Gastrocnemius medialis (tissue), 4 donors: ENCODE measurements at regions not wholly inside any gene's neighbourhood (a gene's known extent, or its start where the extent isn't known, plus 50 kb on each side); places are given as distances from the start of the nearest gene placed in this dataset.

Experiments used
- ATAC-seq, 2 donors: fragments of 150-250 bp; one replicate each; pipeline ENCODE4 v1.9.1; 2016
- DNase-seq, 2 donors: peaks; one replicate each; pipeline ENCODE4 v3.0.0-alpha.2; 2019
- H3K27ac ChIP-seq, 4 donors: fragments of 200-600 bp; sonication (generic); 1 replicate in 1 of 4; 2 replicates in 3 of 4; pipeline ENCODE4 v1.5.1; 2016 to 2018; ENCODE audit warnings: mild to moderate bottlenecking in 2 of 4, moderate library complexity in 1 of 4
- H3K27me3 ChIP-seq, 3 donors: fragments of 200-600 bp; sonication (generic) in 2 of 3; 1 replicate in 1 of 3; 2 replicates in 2 of 3; pipeline versions ENCODE4 v1.5.1 to v1.6.0; 2016 to 2019; ENCODE audit warnings: mild to moderate bottlenecking in 1 of 3, moderate library complexity in 1 of 3
- H3K36me3 ChIP-seq, 2 donors: fragments of 200-600 bp; sonication (generic) in 1 of 2; one replicate each; pipeline ENCODE4 v1.5.1; 2017 to 2018
- H3K4me1 ChIP-seq, 2 donors: fragments of 200-600 bp; sonication (generic) in 1 of 2; one replicate each; pipeline ENCODE4 v1.5.1; 2016 to 2017; ENCODE audit warnings: mild to moderate bottlenecking in 2 of 2
- H3K4me3 ChIP-seq, 4 donors: fragments of 200-600 bp; sonication (generic) in 3 of 4; 1 replicate in 1 of 4; 2 replicates in 3 of 4; pipeline ENCODE4 v1.5.1; 2016 to 2019; ENCODE audit warnings: mild to moderate bottlenecking in 2 of 4
- H3K9me3 ChIP-seq, 3 donors: fragments of 200-600 bp; sonication (generic) in 2 of 3; 1 replicate in 1 of 3; 2 replicates in 2 of 3; pipeline ENCODE4 v1.5.1; 2016 to 2019
- CTCF ChIP-seq, 5 experiments: fragments of 450-650 bp in 3 of 5; fragments of 200-600 bp in 2 of 5; sonication (generic) in 2 of 5; IDR thresholded peaks in 4 of 5; conservative IDR thresholded peaks in 1 of 5; 1 replicate in 4 of 5; 2 replicates in 1 of 5; pipeline ENCODE4 v1.5.1; 2016 to 2019; ENCODE audit warnings: antibody characterized with exemption in 5 of 5, mild to moderate bottlenecking in 3 of 5, moderate library complexity in 3 of 5
- POLR2A ChIP-seq, 2 donors: fragments of 450-650 bp; IDR thresholded peaks; one replicate each; pipeline ENCODE4 v1.6.1; 2017; ENCODE audit warnings: antibody characterized with exemption in 2 of 2, mild to moderate bottlenecking in 2 of 2, moderate library complexity in 2 of 2
- in situ Hi-C, 4 donors: fragments of 200-750 bp; cut with MboI; loops; one replicate each; pipeline versions ENCODE4 v1.15.0 to v1.8.0; 2017; ENCODE audit warnings: low sequenced_read_pairs in 4 of 4
- intact Hi-C: fragments of 100-400 bp; cut with DNase I; formaldehyde crosslinking; loops from one replicate; pipeline ENCODE4 v1.15.1; 2023; ENCODE audit warnings: low total_unique reads

GRCh38 chr10:33657913-33658312 lies 323.4 kb upstream of the NRP1 start:
- in situ Hi-C loops (no loop called here), intact Hi-C loops (no loop called here)
- Histone ChIP-seq H3K4me3 (no peak overlapping the region), H3K36me3 (no peaks in the 10 kb centered on the region), H3K27me3 (no peaks in the 10 kb centered on the region), H3K9me3 (no peaks in the 10 kb centered on the region), H3K4me1 (peaks cover 12 to 20% of the 10 kb centered on the region in 2 donors), H3K27ac (no peak overlapping the region)
- DNase-seq (no peak), ATAC-seq (no peak)
- no peak for TF ChIP-seq POLR2A (IDR thresholded peaks at IDR 0.05)
- TF ChIP-seq CTCF (IDR thresholded peaks at IDR 0.05 in 4 of 5, conservative IDR thresholded peaks at IDR 0.05 in 1 of 5) = no peak

GRCh38 chr10:33657154-33657908 lies 322.9 kb upstream of the NRP1 start:
- no peak for ATAC-seq
- in situ Hi-C loops (no loop called here), intact Hi-C loops (no loop called here)
- DNase-seq = no peak
- no peaks in the 10 kb centered on the region for H3K9me3 ChIP-seq
- H3K4me3 ChIP-seq = no peak overlapping the region
- peaks cover 9 to 16% of the 10 kb centered on the region in 2 donors for H3K4me1 ChIP-seq
- H3K27ac ChIP-seq = no peak overlapping the region
- no peak for TF ChIP-seq CTCF (IDR thresholded peaks at IDR 0.05 in 4 of 5, conservative IDR thresholded peaks at IDR 0.05 in 1 of 5)
- TF ChIP-seq POLR2A (IDR thresholded peaks at IDR 0.05) = no peak
- H3K27me3 ChIP-seq = no peaks in the 10 kb centered on the region
- no peaks in the 10 kb centered on the region for H3K36me3 ChIP-seq

GRCh38 chr10:33655921-33656320 lies 321.5 kb upstream of the NRP1 start:
- in situ Hi-C loops = no loop called here

GRCh38 chr10:33655165-33655815 lies 320.8 kb upstream of the NRP1 start:
- Histone ChIP-seq H3K27ac (no peak overlapping the region), H3K4me1 (no peaks in the 10 kb centered on the region), H3K9me3 (no peaks in the 10 kb centered on the region), H3K27me3 (no peaks in the 10 kb centered on the region), H3K36me3 (no peaks in the 10 kb centered on the region), H3K4me3 (no peak overlapping the region)
- ATAC-seq = no peak
- intact Hi-C loops (no loop called here), in situ Hi-C loops (no loop called here)
- no peak for DNase-seq
- TF ChIP-seq CTCF (IDR thresholded peaks at IDR 0.05 in 4 of 5, conservative IDR thresholded peaks at IDR 0.05 in 1 of 5) = no peak
- TF ChIP-seq POLR2A (IDR thresholded peaks at IDR 0.05) = no peak

More at GRCh38 chr10:33655921-33656320, 321.5 kb upstream of the NRP1 start:
- ATAC-seq (no peak), DNase-seq (no peak)
- H3K9me3 ChIP-seq = no peaks in the 10 kb centered on the region
- peaks cover 0 to 2% of the 10 kb centered on the region in 2 donors for H3K4me1 ChIP-seq
- intact Hi-C loops = no loop called here
- H3K4me3 ChIP-seq = no peak overlapping the region
- no peaks in the 10 kb centered on the region for H3K36me3 ChIP-seq
- TF ChIP-seq POLR2A (IDR thresholded peaks at IDR 0.05) (no peak), CTCF (IDR thresholded peaks at IDR 0.05 in 4 of 5, conservative IDR thresholded peaks at IDR 0.05 in 1 of 5) (no peak)
- no peak overlapping the region for H3K27ac ChIP-seq
- no peaks in the 10 kb centered on the region for H3K27me3 ChIP-seq
